ENCODE measurements at regions not wholly inside any gene's neighbourhood (a gene's known extent, or its start where the extent isn't known, plus 50 kb on each side); places are given as distances from the start of the nearest gene placed in this dataset.

DNA sequence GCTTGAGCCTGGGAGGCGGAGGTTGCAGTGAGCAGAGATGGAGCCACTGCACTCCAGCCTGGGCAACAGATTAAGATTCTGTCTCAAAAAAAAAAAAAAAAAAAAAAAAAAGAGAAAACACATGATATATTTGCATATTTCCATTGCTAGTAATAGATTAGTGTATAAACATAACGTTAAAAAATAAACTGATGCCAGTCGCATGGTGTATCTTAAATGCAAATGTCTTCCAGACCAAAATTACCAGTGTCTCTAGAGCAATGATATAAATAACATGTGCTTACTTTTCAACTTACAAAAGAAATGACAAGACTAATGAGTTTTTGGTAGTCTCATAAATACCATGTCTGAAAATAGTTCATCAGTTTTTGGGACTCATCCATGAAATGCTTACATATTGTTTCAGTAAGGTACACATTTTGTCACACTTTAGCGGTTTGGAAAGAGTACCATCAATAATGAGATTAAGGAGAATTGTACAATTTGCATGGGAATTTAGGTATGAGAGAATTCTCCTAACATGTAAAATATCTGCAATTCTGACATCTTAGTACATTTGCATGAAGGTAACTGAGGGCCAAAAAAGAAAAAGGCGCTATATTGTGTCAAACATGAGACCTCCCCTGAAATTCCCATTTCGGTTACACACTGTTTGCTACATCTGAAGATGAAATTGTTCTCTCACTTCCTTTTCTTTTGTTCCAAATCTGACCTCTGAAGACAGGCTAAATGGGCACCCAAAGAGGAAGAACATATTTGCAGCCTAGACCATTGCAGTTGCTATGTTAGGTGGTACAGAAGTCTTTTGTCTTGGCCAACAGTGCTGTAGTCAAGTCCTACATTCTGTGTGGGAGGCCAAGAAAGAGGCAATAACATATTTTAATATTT is 51.5 kb upstream of the PIP4K2A start:
- ChIA-PET POLR2A (no interaction called here), CTCF (no interaction called here)
- Histone ChIP-seq H3K9me3 (ENCODE audit: control insufficient read depth, insufficient read depth, low read depth, low read length) (no peaks in the 10 kb centered on the region), H3K27ac (ENCODE audit: extremely low read depth, low read depth, low read length) (no peak overlapping the region), H3K36me3 (ENCODE audit: control insufficient read depth in 2 of 2, insufficient read depth in 1 of 2, low read length in 2 of 2) (no peaks in the 10 kb centered on the region), H3K4me3 (ENCODE audit: low read depth, low read length) (no peak overlapping the region), H3K4me1 (ENCODE audit: control insufficient read depth, insufficient read depth, low read length) (no peaks in the 10 kb centered on the region)
- no peak for TF ChIP-seq ZFP69B (tag by site-specific recombination; IDR thresholded peaks at IDR 0.05)
- TF ChIP-seq, protein P1, sequence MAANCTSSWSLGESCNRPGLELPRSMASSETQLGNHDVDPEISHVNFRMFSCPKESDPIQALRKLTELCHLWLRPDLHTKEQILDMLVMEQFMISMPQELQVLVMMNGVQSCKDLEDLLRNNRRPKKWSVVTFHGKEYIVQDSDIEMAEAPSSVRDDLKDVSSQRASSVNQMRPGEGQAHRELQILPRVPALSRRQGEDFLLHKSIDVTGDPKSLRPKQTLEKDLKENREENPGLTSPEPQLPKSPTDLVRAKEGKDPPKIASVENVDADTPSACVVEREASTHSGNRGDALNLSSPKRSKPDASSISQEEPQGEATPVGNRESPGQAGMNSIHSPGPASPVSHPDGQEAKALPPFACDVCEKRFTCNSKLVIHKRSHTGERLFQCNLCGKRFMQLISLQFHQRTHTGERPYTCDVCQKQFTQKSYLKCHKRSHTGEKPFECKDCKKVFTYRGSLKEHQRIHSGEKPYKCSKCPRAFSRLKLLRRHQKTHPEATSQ (tag by site-specific recombination; IDR thresholded peaks at IDR 0.05) = no peak
- TF ChIP-seq ZNF830 (tag by site-specific recombination; IDR thresholded peaks at IDR 0.05; ENCODE audit: low read depth) = no peak
- no peak for TF ChIP-seq ZFHX2 (tag by site-specific recombination; conservative IDR thresholded peaks at IDR 0.05)
- no peak for TF ChIP-seq ZNF433 (tag by site-specific recombination; IDR thresholded peaks at IDR 0.05; ENCODE audit: low read depth)

GRCh38 chr10:22764639-22765038 is 50.3 kb upstream of the PIP4K2A start:
- Histone ChIP-seq H3K4me3 (ENCODE audit: low read depth, low read length) (no peak overlapping the region), H3K9me3 (ENCODE audit: control insufficient read depth, insufficient read depth, low read depth, low read length) (no peaks in the 10 kb centered on the region), H3K27ac (ENCODE audit: extremely low read depth, low read depth, low read length) (no peak overlapping the region), H3K4me1 (ENCODE audit: control insufficient read depth, insufficient read depth, low read length) (no peaks in the 10 kb centered on the region), H3K36me3 (ENCODE audit: control insufficient read depth in 2 of 2, insufficient read depth in 1 of 2, low read length in 2 of 2) (no peaks in the 10 kb centered on the region)
- ChIA-PET POLR2A (no interaction called here), CTCF (no interaction called here)
- TF ChIP-seq ZNF692 (tag by site-specific recombination; IDR thresholded peaks at IDR 0.05) (no peak), ZNF391 (tag by site-specific recombination; IDR thresholded peaks at IDR 0.05; ENCODE audit: borderline replicate concordance, low read depth) (no peak)

Measured in HEK293 (cell line).